DOHH2 (cell line): ENCODE measurements at regions not wholly inside any gene's neighbourhood (a gene's known extent, or its start where the extent isn't known, plus 50 kb on each side); places are given as distances from the start of the nearest gene placed in this dataset.

Experiments used
- H3F3A ChIP-seq: fragments of 200-600 bp; sonication (generic), shearing (Covaris generic); 2 replicates; pipeline ENCODE4 v1.6.0; 2016; ENCODE audit warnings: antibody characterized with exemption, mild to moderate bottlenecking; ENCODE audit not compliant: control insufficient read depth, insufficient read depth
- H3K27ac ChIP-seq: fragments of 200-600 bp; sonication (generic); 2 replicates; pipeline ENCODE4 v1.5.1; 2014; ENCODE audit warnings: low read depth, mild to moderate bottlenecking, low read length, moderate library complexity
- H3K27me3 ChIP-seq: fragments of 200-600 bp; sonication (generic); 2 replicates; pipeline ENCODE4 v1.6.1; 2014; ENCODE audit warnings: mild to moderate bottlenecking, low read length, mixed read lengths; ENCODE audit not compliant: control insufficient read depth
- H3K36me3 ChIP-seq: fragments of 200-600 bp; sonication (generic); 2 replicates; pipeline ENCODE4 v1.6.1; 2014; ENCODE audit warnings: mild to moderate bottlenecking, low read length, moderate library complexity, mixed read lengths; ENCODE audit not compliant: control insufficient read depth
- H3K4me1 ChIP-seq: fragments of 200-600 bp; sonication (generic); 2 replicates; pipeline ENCODE4 v1.6.1; 2014; ENCODE audit warnings: mild to moderate bottlenecking, low read length, mixed read lengths; ENCODE audit not compliant: control insufficient read depth
- H3K4me2 ChIP-seq: fragments of 200-600 bp; sonication (generic); 2 replicates; pipeline ENCODE4 v1.6.0; 2014; ENCODE audit warnings: mild to moderate bottlenecking, low read length, moderate library complexity
- H3K4me3 ChIP-seq: fragments of 200-600 bp; sonication (generic); 2 replicates; pipeline ENCODE4 v1.5.1; 2014; ENCODE audit warnings: mild to moderate bottlenecking, low read length, mixed read lengths
- H3K79me2 ChIP-seq: fragments of 200-600 bp; sonication (generic); 2 replicates; pipeline ENCODE4 v1.6.1; 2014; ENCODE audit warnings: mild to moderate bottlenecking, low read length, mixed read lengths; ENCODE audit not compliant: control insufficient read depth
- H3K9me2 ChIP-seq: fragments of 200-600 bp; sonication (generic); replicated peaks from 2 replicates; pipeline ENCODE4 v1.6.1; 2014; ENCODE audit warnings: mild to moderate bottlenecking, low read length, mixed read lengths; ENCODE audit not compliant: control insufficient read depth
- H3K9me3 ChIP-seq: fragments of 200-600 bp; sonication (generic); 2 replicates; pipeline ENCODE4 v1.6.1; 2014; ENCODE audit warnings: antibody characterized with exemption, low read length, mixed read lengths; ENCODE audit not compliant: control insufficient read depth, insufficient read depth
- H4K20me1 ChIP-seq: fragments of 200-600 bp; sonication (generic); 2 replicates; pipeline ENCODE4 v1.6.0; 2014; ENCODE audit warnings: low read depth, mild to moderate bottlenecking, antibody characterized with exemption, low read length, moderate library complexity; ENCODE audit not compliant: control insufficient read depth, insufficient read depth
- CTCF ChIP-seq: fragments of 200-600 bp; sonication (generic); IDR thresholded peaks from one replicate; pipeline ENCODE4 v1.5.1; 2014; ENCODE audit warnings: antibody characterized with exemption, mild to moderate bottlenecking, low read depth, low read length; ENCODE audit not compliant: poor library complexity, severe bottlenecking
- EZH2phosphoT487 ChIP-seq: fragments of 200-600 bp; sonication (generic); IDR thresholded peaks from 2 replicates; pipeline ENCODE4 v1.6.1; 2017; ENCODE audit warnings: borderline replicate concordance, mild to moderate bottlenecking, antibody characterized with exemption, low read length, moderate library complexity, mixed read lengths

GRCh38 chr9:7452378-7452777 is 347.2 kb downstream of the DMAC1 start:
- Histone ChIP-seq H3K4me3 (no peak overlapping the region), H4K20me1 (no peaks in the 10 kb centered on the region), H3F3A (no peaks in the 10 kb centered on the region), H3K9me3 (no peaks in the 10 kb centered on the region), H3K27me3 (no peaks in the 10 kb centered on the region), H3K9me2 (no peaks in the 10 kb centered on the region), H3K4me1 (no peaks in the 10 kb centered on the region), H3K27ac (no peak overlapping the region), H3K79me2 (no peaks in the 10 kb centered on the region), H3K4me2 (no peak overlapping the region), H3K36me3 (no peaks in the 10 kb centered on the region)
- TF ChIP-seq CTCF (no peak), EZH2phosphoT487 (no peak)

GRCh38 chr9:7451062-7451461 is 348.5 kb downstream of the DMAC1 start:
- H3K4me2 ChIP-seq = no peak overlapping the region
- H3K36me3 ChIP-seq = no peaks in the 10 kb centered on the region
- H4K20me1 ChIP-seq = no peaks in the 10 kb centered on the region
- H3K9me3 ChIP-seq = no peaks in the 10 kb centered on the region
- no peak overlapping the region for H3K27ac ChIP-seq
- no peaks in the 10 kb centered on the region for H3K4me1 ChIP-seq
- no peaks in the 10 kb centered on the region for H3F3A ChIP-seq
- no peak overlapping the region for H3K4me3 ChIP-seq
- no peaks in the 10 kb centered on the region for H3K9me2 ChIP-seq
- H3K79me2 ChIP-seq = no peaks in the 10 kb centered on the region
- TF ChIP-seq CTCF (no peak), EZH2phosphoT487 (no peak)
- H3K27me3 ChIP-seq = no peaks in the 10 kb centered on the region

GRCh38 chr9:7443541-7443940 is 356.0 kb downstream of the DMAC1 start:
- H3K79me2 ChIP-seq = no peaks in the 10 kb centered on the region
- H3K27ac ChIP-seq = no peak overlapping the region
- H4K20me1 ChIP-seq = no peaks in the 10 kb centered on the region
- no peaks in the 10 kb centered on the region for H3K27me3 ChIP-seq
- no peaks in the 10 kb centered on the region for H3F3A ChIP-seq
- no peaks in the 10 kb centered on the region; the same call in 1 of the 2 replicates for H3K9me2 ChIP-seq
- H3K36me3 ChIP-seq = no peaks in the 10 kb centered on the region
- H3K9me3 ChIP-seq = no peaks in the 10 kb centered on the region
- no peaks in the 10 kb centered on the region for H3K4me1 ChIP-seq
- H3K4me3 ChIP-seq = no peak overlapping the region
- H3K4me2 ChIP-seq = no peak overlapping the region
- TF ChIP-seq EZH2phosphoT487 (no peak), CTCF (no peak)
